ENCODE measurements at regions not wholly inside any gene's neighbourhood (a gene's known extent, or its start where the extent isn't known, plus 50 kb on each side); places are given as distances from the start of the nearest gene placed in this dataset.

DNA sequence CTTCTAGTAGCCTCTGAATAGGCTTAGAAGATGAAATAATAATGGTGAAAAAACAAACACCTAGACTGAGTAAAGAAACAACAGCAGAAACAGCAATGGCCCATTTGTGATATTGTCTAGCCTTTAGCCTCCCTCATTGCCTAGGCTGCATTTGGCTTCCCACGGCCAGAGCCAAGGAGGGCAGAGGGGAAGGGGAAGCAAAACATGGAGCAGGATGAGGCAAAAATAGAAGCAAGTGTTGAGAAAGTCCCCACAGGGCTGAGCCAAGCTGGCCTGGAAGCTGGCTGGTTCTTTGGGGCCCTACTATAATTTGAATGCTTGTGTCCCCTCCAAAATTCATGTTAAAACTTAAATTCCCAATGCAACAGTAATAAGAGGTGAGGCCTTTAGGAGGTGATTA, 60.2 kb upstream of the KSR1 start:
- TF ChIP-seq, protein P1, sequence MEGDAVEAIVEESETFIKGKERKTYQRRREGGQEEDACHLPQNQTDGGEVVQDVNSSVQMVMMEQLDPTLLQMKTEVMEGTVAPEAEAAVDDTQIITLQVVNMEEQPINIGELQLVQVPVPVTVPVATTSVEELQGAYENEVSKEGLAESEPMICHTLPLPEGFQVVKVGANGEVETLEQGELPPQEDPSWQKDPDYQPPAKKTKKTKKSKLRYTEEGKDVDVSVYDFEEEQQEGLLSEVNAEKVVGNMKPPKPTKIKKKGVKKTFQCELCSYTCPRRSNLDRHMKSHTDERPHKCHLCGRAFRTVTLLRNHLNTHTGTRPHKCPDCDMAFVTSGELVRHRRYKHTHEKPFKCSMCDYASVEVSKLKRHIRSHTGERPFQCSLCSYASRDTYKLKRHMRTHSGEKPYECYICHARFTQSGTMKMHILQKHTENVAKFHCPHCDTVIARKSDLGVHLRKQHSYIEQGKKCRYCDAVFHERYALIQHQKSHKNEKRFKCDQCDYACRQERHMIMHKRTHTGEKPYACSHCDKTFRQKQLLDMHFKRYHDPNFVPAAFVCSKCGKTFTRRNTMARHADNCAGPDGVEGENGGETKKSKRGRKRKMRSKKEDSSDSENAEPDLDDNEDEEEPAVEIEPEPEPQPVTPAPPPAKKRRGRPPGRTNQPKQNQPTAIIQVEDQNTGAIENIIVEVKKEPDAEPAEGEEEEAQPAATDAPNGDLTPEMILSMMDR (IDR thresholded peaks at IDR 0.05) = no peak
- TF ChIP-seq POLR2A (IDR thresholded peaks at IDR 0.05) (no peak), POLR2AphosphoS5 (IDR thresholded peaks at IDR 0.05) (no peak), EP300 (IDR thresholded peaks at IDR 0.05) (no peak)
